GM18505 (cell line): ENCODE measurements at regions not wholly inside any gene's neighbourhood (a gene's known extent, or its start where the extent isn't known, plus 50 kb on each side); places are given as distances from the start of the nearest gene placed in this dataset.
A peak's percentile ranks its signal among the peaks of the same experiment; 100 is the strongest.

Source experiments
- ATAC-seq: cut with Tn5 transposase; IDR thresholded peaks from one replicate; pipeline ENCODE4 v1.9.1; 2021; ENCODE audit not compliant: unreplicated experiment
- POLR2A ChIP-seq: IDR thresholded peaks from 4 replicates; pipeline ENCODE4 v1.6.1; 2011; ENCODE audit warnings: borderline replicate concordance; ENCODE audit not compliant: insufficient read depth, insufficient read length; ENCODE audit errors: extremely low read depth

DNA sequence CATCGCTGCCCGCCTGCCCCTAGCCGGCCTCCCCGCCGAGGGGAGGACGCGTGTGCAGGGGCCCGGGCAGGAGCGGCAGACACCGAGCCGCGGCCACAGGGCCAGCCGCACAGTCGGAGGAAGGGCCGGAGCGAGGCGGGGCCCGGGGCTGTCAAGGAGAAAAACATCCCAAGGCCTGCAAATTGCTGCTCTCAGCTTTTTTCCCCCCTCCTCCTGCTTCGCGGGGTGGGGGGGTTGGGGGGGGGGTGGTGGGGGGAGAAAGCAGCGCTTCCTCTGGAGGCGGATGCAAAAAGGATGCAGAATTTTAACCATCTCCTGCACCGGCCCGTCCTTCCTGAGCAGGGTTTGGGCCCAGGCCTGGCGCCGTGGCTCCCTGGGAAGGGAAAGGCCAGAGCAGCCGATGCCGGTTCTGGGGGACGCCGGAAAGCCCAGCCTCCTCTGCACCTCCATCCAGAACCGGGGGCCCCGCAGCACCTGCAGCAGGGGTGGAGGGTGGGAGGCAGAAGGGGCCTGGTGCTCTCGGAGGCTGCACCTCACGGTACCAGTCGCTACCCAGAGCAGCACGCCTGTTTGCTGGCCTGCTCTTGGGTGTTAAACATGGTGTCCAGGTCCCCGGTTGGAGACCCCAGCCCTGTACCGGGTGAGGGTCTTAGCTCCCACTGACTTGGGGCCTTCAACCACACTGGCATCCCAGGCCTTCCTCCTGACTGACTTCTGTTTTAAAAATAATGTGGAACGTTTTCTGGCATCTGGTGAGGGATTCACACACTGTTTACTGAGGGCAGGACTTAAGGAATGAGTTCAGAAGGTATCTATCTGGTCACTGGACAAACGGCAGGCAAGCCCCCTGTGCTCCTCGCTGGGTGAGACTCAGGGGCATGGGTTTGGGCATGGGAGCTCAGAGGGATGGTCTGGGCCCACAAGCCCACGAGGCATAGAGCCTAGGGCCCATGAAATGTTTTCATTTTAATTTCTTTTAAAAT lies 77.4 kb upstream of the WNT7B start:
- ATAC-seq = peak; percentile 26
- peak; percentile 49 for TF ChIP-seq POLR2A

DNA sequence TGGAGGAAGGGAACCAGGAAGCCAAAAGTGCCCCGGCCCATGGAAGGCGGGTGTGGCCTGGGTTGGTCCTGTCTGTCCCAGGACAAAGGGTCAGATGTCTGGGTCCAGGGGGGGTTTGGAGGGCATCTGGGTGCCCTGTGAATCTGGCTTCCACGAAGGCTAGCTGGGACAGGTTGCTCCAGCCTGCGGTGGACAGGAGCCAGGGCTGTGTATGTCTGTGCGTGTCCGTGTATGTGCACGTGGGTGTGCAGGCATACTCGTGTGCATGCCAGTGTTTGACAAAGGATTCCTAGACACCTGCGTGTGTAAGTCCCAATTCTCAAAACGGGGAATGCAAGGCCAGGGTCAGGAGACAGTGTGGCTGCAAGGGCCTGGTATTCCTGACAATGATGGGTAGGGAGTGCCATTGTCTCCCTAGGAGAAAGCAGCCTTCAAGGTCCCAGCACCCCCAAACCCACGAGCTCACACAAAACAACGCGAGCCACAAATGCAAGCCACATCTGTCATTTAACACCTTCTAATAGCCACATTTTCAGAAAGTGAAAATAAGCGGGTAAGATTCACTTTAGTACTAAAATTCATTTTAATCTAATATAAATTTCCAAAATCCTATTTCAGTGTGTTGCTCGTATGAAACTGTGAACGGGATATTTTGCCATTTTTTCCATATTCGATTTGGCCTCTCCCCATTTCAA lies 78.4 kb upstream of the WNT7B start:
- TF ChIP-seq POLR2A = no peak
- ATAC-seq = no peak

DNA sequence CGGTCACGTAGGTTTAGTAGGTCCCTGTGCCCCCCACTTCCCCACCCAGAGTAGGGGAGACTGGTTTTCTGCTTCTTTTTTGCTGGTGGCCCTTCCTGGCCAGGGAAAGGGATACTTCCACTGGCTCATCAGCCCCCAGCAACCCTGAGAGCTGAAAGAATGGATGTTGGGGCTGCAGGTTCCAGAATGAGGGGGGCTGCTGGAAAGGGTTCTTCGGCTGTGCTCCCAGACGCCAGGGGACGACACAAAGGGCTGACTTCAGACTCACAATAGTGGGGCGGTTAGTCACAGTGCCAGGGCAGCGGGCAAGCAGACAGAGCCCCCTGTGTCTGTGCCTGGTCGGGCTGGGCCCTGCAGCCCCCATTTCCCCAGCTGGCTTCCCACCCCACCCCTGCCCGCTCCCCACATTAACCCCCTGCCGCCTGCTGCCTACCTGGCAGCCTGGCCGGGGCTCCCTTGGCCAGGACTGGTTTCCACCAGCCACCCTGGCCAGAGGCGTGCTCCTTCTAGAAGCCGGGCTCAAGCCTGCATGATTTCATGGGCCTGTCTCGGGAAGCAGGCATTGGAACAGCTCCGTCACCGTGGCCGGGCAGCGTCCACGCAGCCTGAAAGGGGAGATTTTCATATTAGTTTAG lies 79.1 kb upstream of the WNT7B start:
- no peak for TF ChIP-seq POLR2A
- ATAC-seq = no peak

GRCh38 chr22:46056546-46057245 lies 79.7 kb upstream of the WNT7B start:
- no peak for TF ChIP-seq POLR2A
- no peak for ATAC-seq

DNA sequence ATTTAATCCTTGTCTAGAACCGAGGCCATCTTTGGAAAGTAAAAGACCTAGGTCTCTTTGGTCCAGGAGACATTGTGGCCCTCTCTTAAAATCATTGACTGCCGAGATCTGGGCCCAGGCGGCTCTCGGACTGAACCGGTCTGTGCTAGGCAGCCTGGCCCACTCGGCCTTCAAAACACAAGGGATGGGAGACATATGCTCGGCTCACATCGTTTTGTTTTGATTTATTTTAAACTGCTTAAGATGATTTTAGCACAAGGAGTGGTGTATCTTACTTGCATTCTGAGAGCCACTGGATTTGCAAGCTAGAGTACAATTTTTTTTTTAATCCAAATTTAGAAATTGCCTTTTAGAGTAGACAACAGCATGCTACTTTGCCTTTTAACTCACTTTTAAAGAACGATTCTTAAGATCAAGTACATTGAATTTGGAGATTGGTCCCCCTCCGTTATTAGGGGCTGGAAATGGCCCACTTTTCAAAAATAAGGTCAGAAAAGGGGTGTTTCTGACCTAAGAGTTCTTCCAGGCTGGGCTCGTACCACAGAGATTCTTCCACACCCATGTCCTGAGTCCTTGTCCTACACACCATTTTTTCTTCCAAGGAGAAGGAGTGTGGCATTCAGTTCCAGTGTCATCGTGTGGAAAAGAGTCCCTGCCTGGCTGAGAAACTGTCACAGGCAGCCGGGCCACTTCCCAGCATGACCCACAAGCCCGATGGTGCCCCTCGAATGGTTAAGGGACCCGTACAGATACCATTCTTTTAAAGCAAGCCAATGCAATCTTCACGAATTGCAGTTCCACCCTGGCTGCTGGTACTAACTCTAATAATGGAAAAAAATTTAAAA lies 80.5 kb upstream of the WNT7B start:
- no peak for ATAC-seq
- TF ChIP-seq POLR2A = no peak

GRCh38 chr22:46058091-46058420 lies 81.1 kb upstream of the WNT7B start:
- no peak for ATAC-seq

DNA sequence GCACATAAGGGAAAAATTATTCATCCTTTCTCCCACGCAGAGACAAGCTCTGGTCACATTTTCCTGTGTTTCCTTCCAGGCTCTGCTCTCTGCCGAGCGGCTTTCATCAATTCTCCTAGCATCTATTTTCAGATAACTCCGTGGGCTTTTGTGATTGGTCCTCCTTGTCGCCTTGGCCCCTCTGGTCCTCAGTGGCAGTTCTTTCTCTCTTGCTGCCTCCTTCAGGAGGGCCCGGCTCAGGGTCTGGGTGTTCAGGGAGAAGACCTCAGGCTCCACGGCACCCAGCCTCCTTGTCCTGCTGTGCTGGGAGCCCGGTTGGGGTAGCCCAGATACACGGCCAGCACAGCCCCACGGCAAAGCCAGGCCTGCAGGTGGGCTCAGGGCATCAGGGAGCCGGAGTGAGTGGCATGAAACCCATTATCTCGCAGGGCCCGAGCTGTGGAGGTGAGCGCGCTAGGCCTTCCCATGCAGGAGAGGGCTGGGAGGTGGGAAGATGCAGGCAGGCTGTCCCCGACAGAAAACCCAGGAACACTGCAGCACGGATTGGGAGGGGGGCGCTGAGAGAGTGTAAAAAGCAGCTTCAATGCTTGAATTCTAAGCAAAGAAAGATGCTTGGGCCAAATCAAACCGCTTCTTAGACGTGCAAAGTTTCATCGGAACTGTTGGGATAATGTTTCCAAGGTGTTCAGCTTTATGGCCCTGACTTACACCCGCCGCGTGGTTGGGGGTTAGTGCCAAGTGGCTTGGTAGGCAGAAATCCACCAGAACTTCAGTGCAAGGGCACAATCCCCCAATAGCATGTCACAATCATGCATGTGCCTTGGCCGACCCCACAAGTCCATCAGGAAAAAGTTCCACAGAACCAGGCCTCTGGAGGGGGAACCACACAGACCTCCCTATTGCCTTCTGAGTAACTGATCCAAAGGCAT lies 81.9 kb upstream of the WNT7B start:
- TF ChIP-seq POLR2A = no peak
- no peak for ATAC-seq

More at GRCh38 chr22:46058091-46058420, 81.1 kb upstream of the WNT7B start:
- peak; percentile 66 for TF ChIP-seq POLR2A

DNA sequence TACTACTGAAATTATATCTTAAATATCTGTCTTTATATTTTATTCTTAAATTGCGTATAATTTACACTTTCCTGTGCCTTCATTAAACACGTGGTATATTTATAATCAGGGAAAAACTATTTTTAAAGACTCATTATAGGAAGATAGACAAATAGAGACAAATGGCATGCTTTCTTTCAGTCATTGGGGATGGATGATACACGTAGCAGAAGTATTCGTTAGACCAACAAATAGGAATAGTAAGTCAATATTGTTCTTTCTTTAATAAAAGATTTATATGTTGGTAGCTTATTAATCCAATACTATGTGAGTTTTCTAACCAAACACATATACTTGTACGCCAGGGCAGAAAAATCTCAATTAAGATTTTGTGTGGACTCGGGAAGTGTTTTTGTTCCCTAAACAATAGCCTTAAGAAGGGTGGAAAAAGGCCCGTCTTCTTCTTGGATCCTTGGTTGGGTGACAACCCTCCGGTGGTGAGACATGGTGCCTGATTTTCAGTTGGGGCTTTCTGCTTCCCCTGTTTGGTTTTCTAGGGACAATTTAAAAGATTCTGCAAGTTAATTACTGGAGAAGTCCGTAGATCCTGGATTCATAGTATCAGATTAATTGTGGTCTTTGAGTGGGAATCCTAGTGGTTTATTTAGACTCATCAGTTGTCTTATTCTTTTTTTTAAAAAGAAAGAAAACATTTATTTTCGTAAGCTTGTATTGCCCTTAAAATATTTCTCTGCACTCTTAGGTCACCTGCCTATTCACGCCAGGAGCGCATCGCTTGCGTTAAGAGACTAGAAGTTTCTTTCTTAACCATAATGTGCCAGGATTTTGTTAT lies 83.5 kb upstream of the WNT7B start:
- ATAC-seq = no peak

GRCh38 chr22:46061124-46061500 lies 84.2 kb upstream of the WNT7B start:
- no peak for ATAC-seq

More for the DNA sequence above, 83.5 kb upstream of the WNT7B start:
- TF ChIP-seq POLR2A = no peak

DNA sequence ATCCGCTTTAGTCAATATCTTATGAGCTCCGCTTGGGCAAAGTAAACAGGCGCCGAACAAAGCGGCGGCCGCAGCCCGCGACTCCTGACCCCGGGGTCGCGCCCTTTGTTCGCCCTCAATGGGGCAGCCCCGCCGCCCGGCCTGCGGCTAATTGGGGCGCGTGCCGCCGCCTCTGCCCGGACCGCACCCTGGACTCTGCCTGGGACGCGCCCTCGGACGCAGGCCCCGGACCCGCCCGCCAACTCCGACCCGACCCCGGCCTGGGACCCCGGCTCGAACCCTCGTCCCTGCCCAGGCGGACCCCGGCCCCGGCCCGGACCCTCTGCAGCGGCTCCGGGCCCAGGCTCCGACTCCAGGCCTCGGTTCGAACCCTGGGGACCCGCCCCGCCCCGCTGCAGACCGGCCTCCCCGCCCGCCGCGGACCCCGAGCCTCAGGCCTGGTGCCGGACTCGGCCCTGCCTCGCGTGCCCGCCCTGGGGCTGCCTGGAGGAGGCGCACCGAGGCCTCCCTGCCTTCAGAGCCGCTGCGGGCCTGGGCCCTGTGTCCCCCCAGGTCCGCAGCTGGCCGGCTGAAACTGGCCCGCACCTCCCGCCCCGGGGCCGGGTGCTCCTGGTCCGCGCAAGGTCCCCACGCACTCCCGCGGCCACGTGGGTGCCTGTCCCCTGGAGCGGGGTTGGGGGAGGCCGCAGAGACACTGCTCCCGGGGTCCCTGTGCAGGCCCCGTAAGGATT lies 84.7 kb upstream of the WNT7B start:
- no peak for TF ChIP-seq POLR2A
- ATAC-seq = no peak

More at GRCh38 chr22:46061124-46061500, 84.2 kb upstream of the WNT7B start:
- no peak for TF ChIP-seq POLR2A
